H1 (cell line): ENCODE measurements at regions not wholly inside any gene's neighbourhood (a gene's known extent, or its start where the extent isn't known, plus 50 kb on each side); places are given as distances from the start of the nearest gene placed in this dataset.

Source experiments
- CTCF ChIA-PET: fragments of 300-600 bp; sonication (Branson Sonifier 250); formaldehyde crosslinking; loops from one replicate; lab custom pipeline; 2021; ENCODE audit not compliant: partially characterized antibody; lab: Charles Lee
- POLR2A ChIA-PET: fragments of 300-600 bp; sonication (Branson Sonifier 250); formaldehyde crosslinking; loops from one replicate; lab custom pipeline; 2021; ENCODE audit warnings: inconsistent platforms; ENCODE audit not compliant: partially characterized antibody; lab: Charles Lee
- DNase-seq, 2 experiments: peaks; one replicate each; pipeline versions ENCODE4 v3.0.0 to v3.0.0-alpha.2; 2010 to 2022; ENCODE audit warnings: low spot score in 2 of 2, low read depth in 1 of 2, mixed read lengths in 1 of 2
- FAIRE-seq: peaks from 2 replicates; lab custom pipeline; 2011; peaks lifted over from hg19 to GRCh38; lab: Jason Lieb, UNC
- H2AFZ ChIP-seq: 2 replicates; pipeline ENCODE4 v1.8.1; 2012; ENCODE audit warnings: low read length, inconsistent platforms
- H2AK5ac ChIP-seq: 2 replicates; pipeline ENCODE4 v1.6.1; 2013; ENCODE audit warnings: low read depth, low read length
- H2BK120ac ChIP-seq: replicated peaks from 2 replicates; pipeline ENCODE3; 2013; ENCODE audit warnings: low read depth, low read length, inconsistent platforms
- H2BK12ac ChIP-seq: 2 replicates; pipeline ENCODE4 v1.6.1; 2013; ENCODE audit warnings: low read depth, low read length
- H2BK15ac ChIP-seq: 2 replicates; pipeline ENCODE4 v1.6.1; 2013; ENCODE audit warnings: low read length
- H2BK20ac ChIP-seq: 2 replicates; pipeline ENCODE4 v1.6.1; 2013; ENCODE audit warnings: low read length
- H2BK5ac ChIP-seq: 2 replicates; pipeline ENCODE4 v1.6.1; 2013; ENCODE audit warnings: low read depth, low read length
- H3K14ac ChIP-seq: 2 replicates; pipeline ENCODE4 v1.6.1; 2013; ENCODE audit warnings: inconsistent platforms; ENCODE audit not compliant: insufficient read length
- H3K18ac ChIP-seq: 2 replicates; pipeline ENCODE4 v1.6.1; 2013; ENCODE audit warnings: low read length; ENCODE audit errors: extremely low read depth
- H3K23ac ChIP-seq: 2 replicates; pipeline ENCODE4 v1.6.1; 2013; ENCODE audit warnings: inconsistent platforms; ENCODE audit not compliant: insufficient read length
- H3K23me2 ChIP-seq: 2 replicates; pipeline ENCODE4 v1.6.1; 2013; ENCODE audit warnings: low read depth, low read length
- H3K27ac ChIP-seq: 2 replicates; pipeline ENCODE4 v1.6.1; 2011; ENCODE audit warnings: low read depth, low read length, inconsistent platforms
- H3K27me3 ChIP-seq, 4 experiments: replicated peaks in 1 of 4; 1 replicate in 1 of 4; 2 replicates in 3 of 4; pipeline versions ENCODE4 v1.6.1 to v1.8.1; 2011 to 2013; ENCODE audit warnings: low read length in 3 of 4, mild to moderate bottlenecking in 3 of 4, inconsistent platforms in 2 of 4, mixed read lengths in 2 of 4, moderate library complexity in 1 of 4; ENCODE audit not compliant: control insufficient read depth in 3 of 4, insufficient read depth in 3 of 4; ENCODE audit errors: extremely low read depth in 1 of 4
- H3K36me3 ChIP-seq, 4 experiments: 2 replicates each; pipeline versions ENCODE4 v1.6.1 to v1.8.1; 2011 to 2013; ENCODE audit warnings: mild to moderate bottlenecking in 4 of 4, low read length in 3 of 4, moderate library complexity in 2 of 4, control low read depth in 1 of 4, inconsistent platforms in 1 of 4; ENCODE audit not compliant: insufficient read depth in 4 of 4, control insufficient read depth in 2 of 4
- H3K4ac ChIP-seq: replicated peaks from 2 replicates; pipeline ENCODE3; 2013; ENCODE audit warnings: low read length, low read depth, mixed read lengths, inconsistent platforms; ENCODE audit not compliant: insufficient read length
- H3K4me1 ChIP-seq, 4 experiments: replicated peaks in 1 of 4; 1 replicate in 1 of 4; 2 replicates in 3 of 4; pipeline versions ENCODE4 v1.6.1 to v1.8.1; 2011 to 2013; ENCODE audit warnings: low read length in 3 of 4, inconsistent platforms in 2 of 4, mixed read lengths in 1 of 4; ENCODE audit not compliant: insufficient read depth in 4 of 4, control insufficient read depth in 3 of 4
- H3K4me2 ChIP-seq, 2 experiments: 2 replicates each; pipeline versions ENCODE4 v1.6.1 to v1.8.1; 2011 to 2013; ENCODE audit warnings: low read depth in 2 of 2, low read length in 2 of 2, control low read depth in 1 of 2, inconsistent platforms in 1 of 2, mild to moderate bottlenecking in 1 of 2; ENCODE audit not compliant: insufficient read depth in 1 of 2
- H3K4me3 ChIP-seq, 4 experiments: fragments of 200-600, 300-600 bp in 1 of 4; sonication (generic), shearing (Covaris generic), sonication (Bioruptor Twin) in 1 of 4; 2 replicates each; pipeline versions ENCODE4 v1.5.1 to v1.8.1; 2011 to 2016; ENCODE audit warnings: low read length in 4 of 4, low read depth in 3 of 4, control low read depth in 2 of 4, inconsistent platforms in 2 of 4, mild to moderate bottlenecking in 2 of 4, mixed read lengths in 1 of 4, moderate library complexity in 1 of 4; ENCODE audit not compliant: insufficient read depth in 2 of 4; ENCODE audit errors: extremely low read depth in 1 of 4
- H3K56ac ChIP-seq: replicated peaks from 2 replicates; pipeline ENCODE3; 2013; ENCODE audit warnings: low read depth, mild to moderate bottlenecking, mixed read lengths, low read length, inconsistent platforms; ENCODE audit not compliant: insufficient read length
- H3K79me1 ChIP-seq: 2 replicates; pipeline ENCODE4 v1.6.1; 2013; ENCODE audit warnings: low read depth, low read length, control low read depth
- H3K79me2 ChIP-seq, 2 experiments: 2 replicates each; pipeline versions ENCODE4 v1.6.1 to v1.8.1; 2012 to 2013; ENCODE audit warnings: low read length in 2 of 2, mild to moderate bottlenecking in 2 of 2, inconsistent platforms in 1 of 2; ENCODE audit not compliant: insufficient read depth in 2 of 2, control insufficient read depth in 1 of 2
- H3K9ac ChIP-seq, 4 experiments: replicated peaks in 1 of 4; 1 replicate in 1 of 4; 2 replicates in 3 of 4; pipeline versions ENCODE4 v1.6.1 to v1.8.1; 2011 to 2013; ENCODE audit warnings: low read depth in 3 of 4, low read length in 3 of 4, control low read depth in 2 of 4, mild to moderate bottlenecking in 2 of 4, moderate library complexity in 2 of 4, inconsistent platforms in 1 of 4; ENCODE audit errors: extremely low read depth in 1 of 4
- H3K9me3 ChIP-seq, 2 experiments: 2 replicates each; pipeline versions ENCODE4 v1.6.1 to v1.8.1; 2012 to 2013; ENCODE audit warnings: mild to moderate bottlenecking in 2 of 2, moderate library complexity in 2 of 2, control low read depth in 1 of 2, inconsistent platforms in 1 of 2, low read depth in 1 of 2, low read length in 1 of 2, mixed read lengths in 1 of 2; ENCODE audit not compliant: insufficient read depth in 2 of 2
- H4K20me1 ChIP-seq, 2 experiments: replicated peaks in 1 of 2; 2 replicates each; pipeline versions ENCODE3 to v1.8.1; 2011 to 2013; ENCODE audit warnings: inconsistent platforms in 2 of 2, low read length in 2 of 2, mild to moderate bottlenecking in 1 of 2; ENCODE audit not compliant: insufficient read depth in 2 of 2, control insufficient read depth in 1 of 2
- H4K5ac ChIP-seq: 2 replicates; pipeline ENCODE4 v1.6.1; 2013; ENCODE audit warnings: low read length, low read depth, mixed read lengths, inconsistent platforms; ENCODE audit not compliant: insufficient read length
- H4K8ac ChIP-seq: 2 replicates; pipeline ENCODE4 v1.8.0; 2013; ENCODE audit warnings: mild to moderate bottlenecking, moderate library complexity, low read length, inconsistent platforms; ENCODE audit not compliant: insufficient read depth; ENCODE audit errors: extremely low read depth
- H4K91ac ChIP-seq: replicated peaks from 2 replicates; pipeline ENCODE3; 2013; ENCODE audit warnings: low read length, mixed read lengths, inconsistent platforms; ENCODE audit not compliant: insufficient read length
- BRCA1 ChIP-seq: IDR thresholded peaks from 2 replicates; pipeline ENCODE4 v1.6.1; 2012; ENCODE audit warnings: low read depth, low read length, improper control_type of control experiment
- CREB1 ChIP-seq: IDR thresholded peaks from 2 replicates; pipeline ENCODE4 v1.6.1; 2012; ENCODE audit warnings: inconsistent platforms
- EGR1 ChIP-seq: IDR thresholded peaks from 2 replicates; pipeline ENCODE4 v1.6.1; 2011; ENCODE audit warnings: low read depth, low read length, borderline replicate concordance
- GABPA ChIP-seq: IDR thresholded peaks from 2 replicates; pipeline ENCODE4 v1.6.1; 2011; ENCODE audit warnings: mild to moderate bottlenecking, low read length, moderate library complexity, borderline replicate concordance; ENCODE audit not compliant: insufficient read depth
- HDAC2 ChIP-seq, 2 experiments: fragments of 300-600 bp in 1 of 2; sonication (generic) in 1 of 2; IDR thresholded peaks; 2 replicates each; pipeline ENCODE4 v1.6.1; 2011 to 2012; ENCODE audit warnings: low read depth in 2 of 2, low read length in 2 of 2, mild to moderate bottlenecking in 2 of 2, moderate library complexity in 2 of 2, borderline replicate concordance in 1 of 2, inconsistent platforms in 1 of 2
- MAFK ChIP-seq: IDR thresholded peaks from 2 replicates; pipeline ENCODE4 v1.6.1; 2012; ENCODE audit warnings: low read depth, mild to moderate bottlenecking, improper control_type of control experiment, low read length
- PHF8 ChIP-seq: fragments of 200-600 bp; sonication (generic); conservative IDR thresholded peaks from 2 replicates; pipeline ENCODE4 v1.7.1; 2012; ENCODE audit warnings: low read depth, mild to moderate bottlenecking, inconsistent platforms, low read length, moderate library complexity
- POLR2AphosphoS5 ChIP-seq: IDR thresholded peaks from 2 replicates; pipeline ENCODE4 v1.6.1; 2011; ENCODE audit warnings: low read depth, low read length
- POU5F1 ChIP-seq: IDR thresholded peaks from 2 replicates; pipeline ENCODE4 v1.6.1; 2011; ENCODE audit warnings: low read depth, mild to moderate bottlenecking, low read length, moderate library complexity
- RXRA ChIP-seq: IDR thresholded peaks from 2 replicates; pipeline ENCODE4 v1.6.1; 2011; ENCODE audit warnings: low read depth, mild to moderate bottlenecking, low read length, moderate library complexity; ENCODE audit not compliant: insufficient read depth
- SIN3A ChIP-seq, 2 experiments: IDR thresholded peaks in 1 of 2; conservative IDR thresholded peaks in 1 of 2; 2 replicates each; pipeline ENCODE4 v1.6.1; 2011 to 2012; ENCODE audit warnings: low read length in 2 of 2, improper control_type of control experiment in 1 of 2, low read depth in 1 of 2, mild to moderate bottlenecking in 1 of 2
- SIX5 ChIP-seq: IDR thresholded peaks from 2 replicates; pipeline ENCODE4 v1.6.1; 2011; ENCODE audit warnings: mild to moderate bottlenecking, low read depth, low read length
- SP1 ChIP-seq: IDR thresholded peaks from 2 replicates; pipeline ENCODE4 v1.6.1; 2011; ENCODE audit warnings: low read depth, low read length
- SP2 ChIP-seq: IDR thresholded peaks from 2 replicates; pipeline ENCODE4 v1.6.1; 2012; ENCODE audit warnings: mild to moderate bottlenecking, low read length, inconsistent platforms
- SUZ12 ChIP-seq: fragments of 200-600 bp; sonication (generic); IDR thresholded peaks from 2 replicates; pipeline ENCODE4 v1.6.1; 2012; ENCODE audit warnings: mild to moderate bottlenecking, inconsistent platforms, low read length, moderate library complexity, mixed read lengths
- ZNF274 ChIP-seq: IDR thresholded peaks from 2 replicates; pipeline ENCODE4 v1.7.0; 2012; ENCODE audit warnings: low read length, borderline replicate concordance; ENCODE audit errors: extremely low read depth
- WGBS, 2 experiments: shearing (Covaris generic) in 1 of 2; methylation state at CpG; one replicate each; pipeline versions ENCODE4 v1.1.6 to v1.1.7; 2013 to 2015; ENCODE audit warnings: low lambda C conversion rate in 2 of 2, mixed read lengths in 2 of 2, inconsistent platforms in 1 of 2, low coverage in 1 of 2, missing lambda C conversion rate in 1 of 2; ENCODE audit not compliant: insufficient replicate concordance in 2 of 2, insufficient coverage in 1 of 2, insufficient read length in 1 of 2; ENCODE audit errors: extremely low coverage in 1 of 2, missing lambda C conversion rate in 1 of 2; 5-methylcytosine and 5-hydroxymethylcytosine counted together

GRCh38 chr1:116260115-116260514 is 112.9 kb upstream of the ATP1A1 start:
- Histone ChIP-seq H3K27me3 (no peaks in the 10 kb centered on the region), H3K14ac (no peak overlapping the region), H3K9me3 (no peaks in the 10 kb centered on the region), H3K4me1 (peaks cover 0 to 7% (median 1%) of the 10 kb centered on the region in 4 experiments; a peak in 2 of 7 replicates), H3K9ac (no peak overlapping the region), H2BK20ac (no peak overlapping the region), H3K18ac (no peak overlapping the region), H2BK5ac (no peak overlapping the region), H3K4me2 (no peak overlapping the region), H4K8ac (no peak overlapping the region), H2BK120ac (no peak overlapping the region), H3K23ac (no peak overlapping the region), H4K5ac (no peak overlapping the region), H3K23me2 (no peaks in the 10 kb centered on the region), H3K56ac (no peak overlapping the region), H3K36me3 (no peaks in the 10 kb centered on the region), H2AFZ (no peak overlapping the region), H4K91ac (no peak overlapping the region), H4K20me1 (no peaks in the 10 kb centered on the region), H2BK15ac (no peak overlapping the region), H2BK12ac (no peak overlapping the region), H2AK5ac (no peak overlapping the region), H3K79me1 (no peaks in the 10 kb centered on the region), H3K4ac (no peak overlapping the region), H3K27ac (no peak overlapping the region), H3K79me2 (no peaks in the 10 kb centered on the region), H3K4me3 (no peak overlapping the region)
- 90% methylated on average over 1 of the region's 1 CpG; no CpG with 5 or more reads in 1 of the 2 experiments for WGBS, 2 experiments
- FAIRE-seq (no peak), DNase-seq (no peak)
- ChIA-PET CTCF (interaction anchor here (1.2 kb wide), 1 partner anchor 10 kb away, joined by 3 read pairs; no protein-coding TSS in a partner anchor), POLR2A (no interaction called here)
- TF ChIP-seq MAFK (no peak), BRCA1 (no peak), SP2 (no peak), CREB1 (no peak), RXRA (no peak), SUZ12 (no peak), POLR2AphosphoS5 (no peak), GABPA (no peak), ZNF274 (no peak), POU5F1 (no peak), SIN3A (conservative IDR thresholded peaks at IDR 0.05 in 1 of 2, IDR thresholded peaks at IDR 0.05 in 1 of 2; ENCODE audit: low read depth in 1 of 2, low read length in 2 of 2) (no peak), SIX5 (no peak), HDAC2 (IDR thresholded peaks at IDR 0.05; ENCODE audit: borderline replicate concordance in 1 of 2, low read depth in 2 of 2, low read length in 2 of 2) (no peak), EGR1 (no peak), PHF8 (no peak), SP1 (no peak)
